Fibroblast of lung (primary cell): ENCODE measurements at regions not wholly inside any gene's neighbourhood (a gene's known extent, or its start where the extent isn't known, plus 50 kb on each side); places are given as distances from the start of the nearest gene placed in this dataset.

Source experiments
- EZH2 ChIP-seq: IDR thresholded peaks from 2 replicates; pipeline ENCODE4 v1.5.1; 2012; ENCODE audit warnings: low read length, control low read depth, mild to moderate bottlenecking; ENCODE audit errors: missing control alignments
- TF ChIP-seq, protein P1 (sequence below), 2 donors: IDR thresholded peaks in 1 of 2; conservative IDR thresholded peaks in 1 of 2; 1 replicate in 1 of 2; 2 replicates in 1 of 2; pipeline ENCODE4 v1.5.1; 2011 to 2012; ENCODE audit warnings: low read length in 2 of 2, control low read depth in 1 of 2, inconsistent platforms in 1 of 2, low read depth in 1 of 2, mild to moderate bottlenecking in 1 of 2

DNA sequence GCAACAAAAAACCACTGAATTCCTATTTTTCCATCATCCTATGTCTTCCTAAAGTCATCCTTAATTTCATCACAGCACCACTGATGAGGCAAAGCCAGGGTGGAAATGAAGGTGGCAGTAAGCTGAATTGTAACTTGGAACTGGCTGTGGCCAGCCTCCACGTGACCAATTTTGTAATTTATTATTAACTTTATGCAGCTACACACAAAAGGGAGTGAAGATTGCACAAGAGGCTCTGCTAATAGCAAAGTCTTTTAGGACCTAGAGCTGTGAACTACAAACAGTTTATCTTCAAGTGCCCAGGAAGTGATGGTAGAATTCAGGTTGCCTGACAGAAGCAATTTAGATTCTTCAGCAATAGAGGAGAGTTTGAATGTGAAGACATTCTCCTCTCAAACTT lies 176.4 kb downstream of the CCDC71L start:
- TF ChIP-seq, protein P1, sequence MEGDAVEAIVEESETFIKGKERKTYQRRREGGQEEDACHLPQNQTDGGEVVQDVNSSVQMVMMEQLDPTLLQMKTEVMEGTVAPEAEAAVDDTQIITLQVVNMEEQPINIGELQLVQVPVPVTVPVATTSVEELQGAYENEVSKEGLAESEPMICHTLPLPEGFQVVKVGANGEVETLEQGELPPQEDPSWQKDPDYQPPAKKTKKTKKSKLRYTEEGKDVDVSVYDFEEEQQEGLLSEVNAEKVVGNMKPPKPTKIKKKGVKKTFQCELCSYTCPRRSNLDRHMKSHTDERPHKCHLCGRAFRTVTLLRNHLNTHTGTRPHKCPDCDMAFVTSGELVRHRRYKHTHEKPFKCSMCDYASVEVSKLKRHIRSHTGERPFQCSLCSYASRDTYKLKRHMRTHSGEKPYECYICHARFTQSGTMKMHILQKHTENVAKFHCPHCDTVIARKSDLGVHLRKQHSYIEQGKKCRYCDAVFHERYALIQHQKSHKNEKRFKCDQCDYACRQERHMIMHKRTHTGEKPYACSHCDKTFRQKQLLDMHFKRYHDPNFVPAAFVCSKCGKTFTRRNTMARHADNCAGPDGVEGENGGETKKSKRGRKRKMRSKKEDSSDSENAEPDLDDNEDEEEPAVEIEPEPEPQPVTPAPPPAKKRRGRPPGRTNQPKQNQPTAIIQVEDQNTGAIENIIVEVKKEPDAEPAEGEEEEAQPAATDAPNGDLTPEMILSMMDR (conservative IDR thresholded peaks at IDR 0.05 in 1 of 2, IDR thresholded peaks at IDR 0.05 in 1 of 2; ENCODE audit: low read depth in 1 of 2, low read length in 2 of 2), result no peak
- TF ChIP-seq EZH2, result no peak
